HG03354 (cell line): ENCODE measurements at regions not wholly inside any gene's neighbourhood (a gene's known extent, or its start where the extent isn't known, plus 50 kb on each side); places are given as distances from the start of the nearest gene placed in this dataset.
"Not testable (repeated sequence)": the region's sequence is repeated elsewhere in the genome, so short reads cannot be mapped to it uniquely, and the experiment has no call there.

Experiments
- ATAC-seq: cut with Tn5 transposase; IDR thresholded peaks from one replicate; pipeline ENCODE4 v1.9.1; 2021; ENCODE audit warnings: mild to moderate bottlenecking; ENCODE audit not compliant: unreplicated experiment, poor library complexity, severe bottlenecking

DNA sequence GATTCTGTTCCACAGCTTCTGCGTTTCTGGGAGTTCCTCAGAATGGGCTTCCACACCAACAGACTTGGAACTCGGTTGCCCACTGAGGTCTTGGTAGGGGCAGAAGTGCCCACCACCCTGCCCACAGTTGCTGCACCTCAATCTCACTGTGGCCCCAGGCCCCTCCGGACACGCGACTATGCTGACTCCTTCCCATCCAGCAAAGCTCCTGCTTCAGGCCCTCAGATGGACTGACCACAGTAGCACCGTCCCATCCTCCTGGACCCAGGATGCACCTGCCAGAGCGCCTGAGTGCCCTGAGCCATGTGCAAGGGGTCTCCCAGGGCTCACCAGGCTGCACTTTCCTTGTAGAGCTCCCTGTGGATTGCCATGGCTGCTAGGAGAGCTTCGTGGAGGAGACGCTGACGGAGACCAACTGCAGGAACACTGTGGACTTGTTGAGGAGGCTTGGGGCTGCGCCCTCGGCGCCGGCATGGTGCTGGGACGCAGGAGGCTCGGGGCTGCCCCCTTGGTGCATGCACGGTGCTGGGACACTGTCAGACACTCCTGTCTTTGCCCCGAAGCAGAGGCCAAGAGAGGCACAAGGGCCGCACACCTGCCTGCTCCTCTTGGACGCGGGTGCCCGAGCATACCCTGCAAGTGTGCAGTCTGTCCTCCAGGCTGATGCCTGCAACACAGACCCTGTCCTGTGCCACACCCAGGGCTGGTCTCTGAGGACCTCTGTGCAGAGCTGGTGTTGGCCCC lies 201.3 kb downstream of the LIPI start:
- not testable (repeated sequence) for ATAC-seq

DNA sequence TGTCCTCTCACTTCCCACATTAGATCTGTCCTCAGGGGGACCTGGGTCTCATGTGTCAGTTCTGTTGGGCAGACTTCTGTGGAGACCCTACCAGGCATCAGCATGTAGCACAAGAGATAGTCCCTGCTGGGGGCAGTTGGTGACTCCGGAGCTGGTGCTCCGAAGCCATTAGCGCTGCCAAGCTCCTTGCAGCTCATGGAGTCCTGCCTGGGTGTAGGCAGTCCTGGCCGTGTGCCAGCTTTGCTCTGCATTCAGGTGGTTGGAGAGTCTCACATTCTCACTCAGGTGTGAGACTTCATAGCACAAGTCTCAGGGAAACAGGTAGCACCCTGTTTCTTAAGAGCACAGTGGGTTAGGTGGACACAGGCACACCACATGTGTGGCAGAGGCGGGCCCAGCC lies 202.3 kb downstream of the LIPI start:
- ATAC-seq, result not testable (repeated sequence)

DNA sequence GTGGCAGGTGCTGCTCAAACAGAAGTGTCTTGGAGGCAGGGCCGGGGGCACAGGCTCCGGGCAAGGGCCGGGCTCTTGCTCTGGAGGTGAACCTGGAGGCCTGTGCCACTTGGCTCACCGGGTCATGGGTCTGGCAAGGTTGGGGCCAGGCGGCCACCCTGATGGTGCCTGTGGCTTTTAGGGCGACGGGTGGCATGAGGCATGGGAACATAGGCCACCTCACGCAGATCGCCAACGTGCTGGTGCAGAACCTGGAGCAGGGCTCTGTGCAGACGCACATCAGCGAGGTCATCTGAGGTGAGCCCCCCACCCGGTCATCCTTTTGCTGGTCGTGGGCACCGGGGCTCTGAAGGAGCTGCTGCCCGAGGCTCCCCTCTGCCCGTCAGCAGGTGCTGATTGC lies 202.7 kb downstream of the LIPI start:
- not testable (repeated sequence) for ATAC-seq

DNA sequence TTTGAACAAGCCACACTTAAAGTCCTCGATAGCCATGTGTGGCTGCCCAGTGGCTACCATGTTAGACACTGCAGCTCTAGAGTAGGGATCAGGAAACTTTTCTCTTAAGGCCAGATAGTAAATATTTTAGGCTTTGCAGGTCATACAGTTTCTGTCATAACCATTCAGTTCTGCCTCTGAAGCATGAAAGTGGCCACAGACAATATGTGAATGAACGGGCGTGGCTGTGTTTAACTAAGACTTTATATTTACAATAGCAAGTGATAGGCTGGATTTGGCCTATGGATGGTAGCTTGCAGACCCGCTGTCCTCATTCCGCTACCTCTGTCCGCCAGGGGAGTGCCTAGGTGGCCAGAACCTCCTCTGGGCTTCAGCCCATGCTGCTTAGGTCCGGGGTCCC lies 204.6 kb downstream of the LIPI start:
- ATAC-seq, result not testable (repeated sequence)

DNA sequence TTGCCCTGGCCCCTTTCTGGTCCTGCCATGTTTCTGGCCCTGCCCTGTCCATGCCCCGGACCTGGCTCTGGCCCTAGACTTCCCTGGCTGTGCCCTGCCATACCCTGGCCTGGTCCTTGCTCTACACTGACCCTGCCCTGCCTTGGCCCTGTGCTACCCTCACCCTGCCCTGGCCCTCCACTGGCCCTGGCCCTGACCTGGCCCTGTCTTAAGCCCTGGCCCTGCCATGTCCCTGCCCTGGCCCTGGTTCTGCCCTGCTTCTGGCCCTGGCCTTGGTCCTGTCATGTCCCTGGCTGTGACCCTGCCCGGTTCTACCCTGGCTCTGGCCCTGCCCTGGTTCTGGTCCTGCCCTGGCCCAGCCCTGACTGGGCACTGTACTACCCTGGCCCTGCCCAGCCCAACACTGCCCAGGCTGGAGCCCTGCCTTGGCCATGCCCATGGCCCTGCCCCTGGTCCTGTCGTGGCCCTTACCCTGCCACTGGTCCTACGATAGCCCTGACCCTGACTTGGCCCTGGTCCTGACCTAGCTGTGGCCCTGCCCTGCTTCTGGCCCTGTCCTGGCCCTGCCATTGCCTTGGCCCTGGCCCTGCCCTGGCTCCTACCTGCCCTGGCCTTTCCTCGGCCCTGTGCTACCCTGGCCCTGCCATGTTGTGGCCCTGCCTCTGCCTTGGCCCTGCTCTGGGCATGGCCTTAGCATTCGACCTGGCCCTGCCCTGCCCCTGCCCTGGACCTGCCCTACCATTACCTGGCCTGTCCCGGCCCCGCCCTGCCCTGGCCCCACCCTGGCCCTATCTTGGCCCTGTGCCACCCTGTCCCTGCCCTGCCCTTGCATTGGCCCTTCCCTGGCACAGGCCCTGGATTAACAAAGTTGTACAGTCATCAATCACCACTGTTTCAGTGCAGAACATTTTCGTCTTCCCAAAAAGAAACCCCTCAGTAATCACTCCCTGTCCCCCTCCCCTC lies 223.5 kb downstream of the LIPI start:
- not testable (repeated sequence) for ATAC-seq

DNA sequence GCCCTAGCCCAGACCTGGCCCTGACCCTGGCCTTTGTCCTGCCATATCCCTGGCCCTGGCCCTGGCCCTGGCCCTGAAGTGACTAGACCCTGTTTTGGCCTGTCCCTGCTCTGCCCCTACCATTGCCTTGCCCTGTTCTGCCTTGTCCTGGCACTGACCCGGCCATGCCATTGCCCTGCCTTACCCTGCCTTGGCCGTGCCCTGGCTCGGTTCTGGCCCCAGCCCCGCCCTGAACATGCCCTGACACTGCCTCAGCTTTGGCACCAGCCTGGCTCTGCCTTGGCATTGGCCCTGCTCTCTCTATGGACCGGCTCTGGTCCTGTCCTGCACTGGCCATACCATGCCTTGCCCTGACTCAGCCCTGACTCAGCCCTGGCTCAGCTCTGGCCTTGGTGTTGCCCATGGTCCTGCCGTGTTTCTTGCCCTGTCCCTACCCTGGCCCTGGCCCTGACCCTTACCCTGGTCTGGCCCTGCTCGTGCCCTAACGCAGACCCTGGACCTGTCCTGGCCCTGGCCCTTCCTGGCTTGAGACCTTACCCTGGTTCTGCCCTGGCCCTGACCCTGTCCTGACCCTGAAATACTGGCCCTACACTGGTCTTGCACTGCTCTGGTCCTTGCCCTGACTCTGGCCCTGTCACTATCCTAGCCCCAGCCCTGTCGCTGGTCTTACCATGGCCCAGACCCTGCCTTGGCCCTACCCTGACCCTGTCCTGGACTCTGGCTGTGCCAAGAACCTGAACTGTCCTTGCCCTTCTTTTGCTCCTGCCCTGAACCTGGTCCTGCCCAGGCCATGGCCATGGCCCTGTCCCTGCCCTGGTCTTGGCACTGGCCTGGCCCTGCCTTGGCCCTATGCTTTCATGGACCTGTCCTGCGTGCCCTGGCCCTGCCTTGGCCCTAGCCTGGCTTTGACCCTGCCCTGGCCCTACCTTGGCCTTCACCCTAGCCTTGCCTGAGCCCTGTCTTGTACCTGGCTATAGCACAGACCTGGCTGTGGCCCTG lies 224.6 kb downstream of the LIPI start:
- ATAC-seq, result not testable (repeated sequence)

DNA sequence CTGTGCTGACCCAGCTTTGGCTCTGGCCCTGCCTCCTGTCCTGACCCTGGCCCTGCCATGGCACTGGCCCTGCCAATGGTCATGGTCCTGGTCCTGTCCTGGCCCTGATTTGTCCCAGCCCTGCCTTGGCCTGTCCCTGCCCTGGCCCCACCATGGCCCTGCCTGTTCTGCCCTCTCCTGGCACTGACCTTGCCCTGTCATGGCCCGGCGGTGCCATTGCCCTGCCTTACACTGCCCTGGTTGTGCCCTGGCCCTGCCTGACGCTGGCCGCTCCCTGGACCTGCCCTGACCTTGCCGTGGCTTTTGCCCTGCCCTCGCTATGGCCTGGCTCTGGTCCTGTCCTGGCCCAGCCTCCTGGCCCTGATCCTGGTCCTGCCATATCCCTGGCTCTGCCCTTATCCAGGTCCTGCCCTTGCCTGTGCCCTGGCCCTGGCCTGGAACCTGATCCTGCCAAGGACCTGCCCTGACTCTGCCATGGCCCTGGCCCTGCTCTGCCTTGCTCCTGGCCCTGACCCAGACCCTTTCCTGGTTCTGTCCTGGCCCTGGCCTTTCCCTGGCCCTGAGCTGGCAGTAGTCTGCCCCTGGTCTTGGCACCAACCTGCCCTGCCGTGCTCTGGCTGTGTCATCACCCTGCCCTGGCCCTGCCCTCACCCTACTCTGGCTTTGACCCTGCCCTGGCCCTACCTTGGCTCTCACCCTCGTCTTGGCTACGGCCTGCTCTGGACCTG lies 225.5 kb downstream of the LIPI start:
- not testable (repeated sequence) for ATAC-seq

DNA sequence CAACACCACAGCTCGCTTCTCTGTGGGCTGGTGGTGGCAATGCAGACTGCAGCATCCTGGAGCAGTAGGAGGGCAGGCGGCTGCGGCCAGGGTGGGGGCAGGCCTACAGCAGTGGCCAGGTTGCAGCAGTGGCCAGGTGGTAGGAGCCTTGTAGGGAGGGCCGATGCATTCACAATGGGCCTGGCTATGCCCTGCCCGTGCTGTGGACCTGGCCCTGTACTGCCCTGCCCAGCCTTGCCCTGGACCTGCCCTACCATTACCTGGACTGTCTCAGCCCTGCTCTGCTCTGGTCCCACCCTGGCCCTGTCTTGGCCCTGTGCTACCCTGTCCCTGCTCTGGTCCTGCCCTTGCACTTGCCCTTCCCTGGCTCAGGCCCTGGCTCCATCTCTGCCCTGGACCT lies 226.0 kb downstream of the LIPI start:
- ATAC-seq, result not testable (repeated sequence)

DNA sequence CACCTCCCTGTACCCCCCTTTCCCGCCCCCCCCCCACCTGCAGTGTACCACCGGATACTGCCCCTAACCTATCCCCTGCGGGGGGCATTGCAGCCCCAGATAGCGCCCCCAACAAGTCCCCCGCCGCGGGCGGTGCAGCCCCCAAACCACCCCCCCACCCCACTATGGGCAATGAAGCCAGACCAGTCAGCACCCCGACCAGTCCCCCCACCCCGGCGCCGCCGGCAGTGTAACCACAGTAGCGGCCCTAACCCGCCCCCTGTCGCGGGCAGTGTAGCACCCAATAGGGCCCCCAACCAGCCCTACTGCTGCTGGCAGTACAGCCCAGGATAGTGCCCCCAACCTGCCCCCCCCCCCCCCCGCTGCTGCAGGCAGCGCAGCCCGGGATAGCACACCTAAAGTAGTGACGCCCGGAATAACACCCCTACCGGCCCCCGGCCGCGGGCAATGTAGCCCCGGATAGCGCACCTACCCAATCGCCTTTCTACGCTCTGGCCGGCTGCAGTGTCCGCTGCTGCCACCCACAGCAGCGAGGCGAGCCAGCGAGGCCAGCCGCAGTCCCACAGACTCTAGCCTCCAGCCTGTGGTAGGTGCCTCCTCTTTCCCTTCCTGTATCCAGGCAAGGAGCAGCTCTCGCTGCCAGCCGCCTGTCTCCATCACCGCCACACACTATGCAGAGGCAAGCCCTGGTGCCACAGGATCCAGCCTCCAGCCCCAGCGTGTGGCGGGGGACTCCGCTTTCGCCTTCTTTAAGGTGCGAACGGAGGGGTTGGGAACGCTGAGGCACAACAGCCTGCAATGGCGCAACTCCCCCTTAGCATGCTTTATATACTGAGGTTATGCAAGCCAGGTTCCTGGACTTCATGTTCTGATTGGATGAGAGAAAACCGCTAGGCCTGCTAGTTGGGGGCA lies 229.3 kb downstream of the LIPI start:
- ATAC-seq, result not testable (repeated sequence)

DNA sequence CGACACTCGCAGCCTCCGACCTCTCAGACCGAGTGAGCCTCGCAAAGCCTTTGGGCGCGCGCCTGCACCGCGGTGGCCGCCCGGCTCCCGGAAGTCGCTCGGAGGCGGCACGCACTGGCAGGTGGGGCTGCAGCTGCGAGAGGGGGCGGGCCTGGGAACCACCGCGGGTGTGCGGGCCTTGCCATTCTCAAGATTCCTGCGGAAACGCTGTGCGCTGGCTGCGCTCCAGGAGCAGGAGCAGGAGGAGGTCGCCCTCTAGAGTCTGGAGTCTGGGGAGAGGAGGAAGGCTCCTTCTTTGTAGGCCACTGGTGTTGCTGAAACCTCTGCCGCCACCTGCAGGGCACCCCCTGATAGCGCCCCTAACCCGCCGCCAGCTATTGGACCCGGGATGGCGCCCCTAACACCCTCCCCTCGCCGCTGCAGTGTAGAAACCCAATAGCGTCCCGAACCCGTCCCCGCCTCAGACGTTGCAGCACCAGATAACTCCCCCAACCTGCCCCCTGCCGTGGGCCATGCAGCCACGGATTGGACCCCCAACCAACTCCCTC lies 230.6 kb downstream of the LIPI start:
- ATAC-seq, result peak; percentile 96

DNA sequence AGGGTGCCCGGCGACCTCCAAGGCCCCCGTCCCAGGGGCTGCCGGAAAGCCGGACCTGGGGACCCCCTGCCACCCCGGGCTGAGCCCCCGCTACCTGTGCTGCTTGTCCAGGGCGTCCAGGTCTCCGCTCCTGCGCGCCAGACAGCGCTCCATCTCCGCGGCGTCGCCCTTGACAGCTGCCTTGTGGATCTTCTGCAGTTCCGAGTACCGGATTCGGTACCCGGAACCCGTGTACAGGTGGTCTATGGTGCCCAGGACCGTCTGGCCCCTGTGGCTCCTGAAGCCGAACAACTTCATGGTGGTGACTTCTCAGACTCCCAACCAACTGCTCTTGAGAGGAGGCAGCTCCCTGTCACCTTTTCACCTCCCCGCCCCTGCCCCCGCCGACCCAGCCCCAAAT lies 231.1 kb downstream of the LIPI start:
- ATAC-seq, result peak; percentile 18

DNA sequence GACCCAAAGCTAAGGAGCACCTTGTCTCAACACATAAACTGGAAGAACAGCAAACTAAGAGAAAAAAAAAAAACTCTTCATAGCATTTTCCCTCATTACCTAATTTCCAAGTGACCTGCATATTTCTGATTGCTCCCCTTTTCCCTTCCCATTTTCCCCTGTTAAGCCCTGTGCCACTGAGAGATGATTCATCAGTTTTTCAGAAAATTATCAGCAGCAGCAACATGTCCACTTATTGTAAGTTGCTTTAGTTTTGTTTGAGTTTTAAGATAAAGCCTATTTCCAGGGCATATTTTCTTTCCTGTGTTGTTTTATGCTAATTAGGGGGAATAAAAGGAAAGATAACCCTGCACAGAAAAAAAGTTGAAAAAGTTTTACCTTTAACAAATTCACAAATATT lies 236.2 kb downstream of the LIPI start:
- ATAC-seq, result not testable (repeated sequence)

DNA sequence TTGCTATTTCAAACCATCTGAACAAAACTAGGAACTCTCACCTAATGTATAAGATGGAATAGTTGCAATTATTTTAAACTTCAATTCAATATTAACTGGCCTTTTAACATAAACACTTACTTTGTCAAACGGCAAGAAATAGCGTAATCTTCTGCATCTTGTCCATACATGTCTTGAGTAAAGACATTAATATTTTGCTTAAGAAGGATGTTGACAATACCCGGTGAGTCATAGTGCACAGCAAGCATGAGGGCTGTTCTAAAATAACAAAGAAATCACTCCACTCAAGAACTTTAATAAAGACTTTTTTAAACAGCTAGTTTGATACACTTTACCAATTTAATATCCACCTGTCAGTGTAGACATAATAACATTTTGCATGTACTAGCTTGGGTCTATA lies 240.9 kb downstream of the LIPI start:
- ATAC-seq, result not testable (repeated sequence)

DNA sequence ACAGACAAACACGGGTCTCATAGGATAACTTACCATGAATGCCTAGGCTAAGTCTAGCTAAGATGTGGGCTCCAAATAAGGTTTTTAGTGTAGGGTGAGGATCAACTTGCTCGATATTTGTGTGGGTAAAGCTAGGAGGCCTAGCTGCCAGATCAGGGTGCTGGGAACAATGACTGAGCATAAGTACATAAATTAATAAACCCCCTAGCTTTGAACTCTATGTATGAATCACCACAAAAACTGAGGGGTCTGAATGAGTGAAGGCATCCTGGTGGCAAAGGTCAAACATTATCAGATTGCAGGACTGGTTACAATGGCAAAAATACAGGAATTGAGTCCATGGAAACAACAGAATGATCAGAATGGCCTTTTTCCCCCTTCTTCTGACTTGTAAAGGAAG lies 241.8 kb downstream of the LIPI start:
- ATAC-seq, result not testable (repeated sequence)

DNA sequence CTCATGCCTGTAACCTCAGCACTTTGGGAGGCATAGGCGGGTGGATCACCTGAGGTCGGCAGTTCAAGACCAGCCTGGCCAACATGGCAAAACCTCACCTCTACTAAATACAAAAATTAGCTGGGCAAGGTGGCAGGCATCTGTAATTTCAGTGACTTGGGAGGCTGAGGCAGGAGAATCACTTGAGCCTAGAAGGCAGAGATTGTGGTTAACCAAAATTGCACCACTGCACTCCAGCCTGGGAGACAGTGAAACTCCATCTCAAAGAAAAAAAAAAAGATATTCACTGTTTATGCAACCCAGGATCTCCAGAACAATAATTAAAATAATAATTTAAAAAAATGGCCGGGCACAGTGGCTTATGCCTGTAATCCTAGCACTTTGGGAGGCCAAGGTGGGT lies 247.5 kb downstream of the LIPI start:
- not testable (repeated sequence) for ATAC-seq

DNA sequence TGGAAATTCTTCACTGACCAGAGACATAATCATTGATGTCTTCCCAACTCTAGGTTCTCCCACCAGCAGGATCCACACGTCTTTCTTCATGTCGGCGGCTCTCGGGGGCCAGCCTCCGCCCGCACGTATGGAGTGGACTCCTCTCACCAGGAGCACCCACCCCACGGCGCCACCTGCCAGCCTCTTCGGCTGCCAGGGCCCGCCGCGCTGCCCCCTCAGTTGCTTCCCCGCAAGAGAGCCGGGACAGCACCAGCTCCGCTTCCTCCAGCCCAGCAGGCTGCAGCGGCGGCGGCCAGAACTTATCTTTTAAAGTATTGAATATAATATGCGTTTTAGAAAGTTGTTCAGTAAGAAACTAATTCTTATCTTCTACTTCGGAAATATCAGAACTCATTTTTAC lies 273.5 kb downstream of the LIPI start:
- ATAC-seq, result no peak

DNA sequence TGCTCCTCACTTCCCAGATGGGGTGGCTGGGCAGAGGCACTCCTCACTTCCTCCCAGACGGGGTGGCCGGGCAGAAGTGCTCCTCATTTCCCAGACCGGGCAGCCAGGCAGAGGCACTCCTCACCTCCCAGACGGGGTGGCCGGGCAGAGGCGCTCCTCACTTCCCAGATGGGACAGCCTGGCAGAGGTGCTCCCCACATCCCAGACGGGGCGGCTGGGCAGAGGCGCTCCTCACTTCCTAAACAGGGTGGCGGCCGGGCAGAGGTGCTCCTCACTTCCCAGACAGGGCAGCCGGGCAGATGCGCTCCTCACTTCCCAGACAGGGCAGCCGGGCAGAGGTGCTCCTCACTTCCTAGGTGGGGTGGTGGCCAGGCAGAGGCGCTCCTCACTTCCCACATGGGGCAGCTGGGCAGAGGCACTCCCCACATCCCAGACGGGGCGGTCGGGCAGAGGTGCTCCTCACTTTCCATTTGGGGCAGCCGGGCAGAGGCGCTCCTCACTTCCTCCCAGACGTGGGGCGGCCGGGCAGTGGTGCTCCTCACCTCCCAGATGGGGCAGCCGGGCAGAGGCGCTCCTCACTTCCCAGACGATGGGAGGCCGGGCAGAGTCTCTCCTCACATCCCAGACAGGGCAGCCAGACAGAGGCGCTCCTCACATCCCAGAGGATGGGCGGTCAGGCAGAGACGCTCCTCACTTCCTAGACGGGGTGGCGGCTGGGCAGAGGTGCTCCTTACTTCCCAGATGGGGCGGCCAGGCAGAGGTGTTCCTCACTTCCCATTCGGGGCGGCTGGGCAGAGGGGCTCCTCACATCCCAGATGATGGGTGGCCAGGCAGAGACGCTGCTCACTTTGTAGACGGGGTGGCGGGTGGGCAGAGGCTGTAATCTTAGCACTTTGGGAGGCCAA lies 274.5 kb downstream of the LIPI start:
- not testable (repeated sequence) for ATAC-seq
